DND-41 (cell line): ENCODE measurements at regions not wholly inside any gene's neighbourhood (a gene's known extent, or its start where the extent isn't known, plus 50 kb on each side); places are given as distances from the start of the nearest gene placed in this dataset.

Experiments used
- ATAC-seq: fragments of 200-7000 bp; cut with Tn5 transposase; 3 replicates; pipeline ENCODE4 v1.9.1; 2021; ENCODE audit warnings: low read depth; ENCODE audit not compliant: insufficient read depth
- DNase-seq: peaks from one replicate; pipeline ENCODE4 v3.0.0-alpha.2; 2020
- H2AFZ ChIP-seq: 2 replicates; pipeline ENCODE4 v1.6.0; 2012; ENCODE audit warnings: low read depth, low read length
- H3K27ac ChIP-seq: 2 replicates; pipeline ENCODE4 v1.5.1; 2012; ENCODE audit warnings: low read length, inconsistent platforms
- H3K27me3 ChIP-seq: fragments of 200-600 bp; sonication (generic); 2 replicates; pipeline ENCODE4 v1.6.0; 2012; ENCODE audit warnings: low read length, mild to moderate bottlenecking, inconsistent platforms; ENCODE audit not compliant: insufficient read depth, poor library complexity
- H3K36me3 ChIP-seq: 2 replicates; pipeline ENCODE4 v1.5.1; 2012; ENCODE audit warnings: low read length, inconsistent platforms; ENCODE audit not compliant: insufficient read depth
- H3K4me1 ChIP-seq: 2 replicates; pipeline ENCODE4 v1.5.1; 2012; ENCODE audit warnings: mild to moderate bottlenecking, low read length; ENCODE audit not compliant: insufficient read depth
- H3K4me2 ChIP-seq: 2 replicates; pipeline ENCODE4 v1.6.0; 2012; ENCODE audit warnings: mild to moderate bottlenecking, moderate library complexity, low read length, inconsistent platforms; ENCODE audit not compliant: insufficient read depth
- H3K4me3 ChIP-seq, 2 experiments: fragments of 200-600 bp in 1 of 2; shearing (Covaris generic) in 1 of 2; 2 replicates each; pipeline ENCODE4 v1.5.1; 2012 to 2016; ENCODE audit warnings: inconsistent platforms in 2 of 2, low read length in 2 of 2, mild to moderate bottlenecking in 2 of 2, low read depth in 1 of 2, moderate library complexity in 1 of 2
- H3K79me2 ChIP-seq: 2 replicates; pipeline ENCODE4 v1.6.0; 2012; ENCODE audit warnings: low read length, inconsistent platforms; ENCODE audit not compliant: insufficient read depth
- H3K9ac ChIP-seq: 2 replicates; pipeline ENCODE4 v1.6.0; 2012; ENCODE audit warnings: low read depth, mild to moderate bottlenecking, inconsistent platforms, low read length, moderate library complexity
- H3K9me3 ChIP-seq: 2 replicates; pipeline ENCODE4 v1.5.1; 2012; ENCODE audit warnings: low read length, moderate library complexity, mild to moderate bottlenecking, inconsistent platforms; ENCODE audit not compliant: insufficient read depth, severe bottlenecking
- H4K20me1 ChIP-seq: 2 replicates; pipeline ENCODE4 v1.6.0; 2012; ENCODE audit warnings: low read length; ENCODE audit not compliant: insufficient read depth
- CTCF ChIP-seq: IDR thresholded peaks from 2 replicates; pipeline ENCODE4 v1.5.1; 2012; ENCODE audit warnings: borderline replicate concordance, low read length, moderate library complexity, mild to moderate bottlenecking; ENCODE audit not compliant: poor library complexity, severe bottlenecking; ENCODE audit errors: extremely low read depth
- EZH2 ChIP-seq: IDR thresholded peaks from 3 replicates; pipeline ENCODE4 v1.6.1; 2012; ENCODE audit warnings: borderline replicate concordance, low read depth, mild to moderate bottlenecking, moderate library complexity, low read length, inconsistent platforms; ENCODE audit not compliant: severe bottlenecking

GRCh38 chr2:192448881-192449280 lies 254.1 kb upstream of the TMEFF2 start:
- H3K4me3 ChIP-seq = no peak overlapping the region
- H2AFZ ChIP-seq = no peak overlapping the region
- ATAC-seq (no peak), DNase-seq (no peak)
- no peaks in the 10 kb centered on the region for H3K79me2 ChIP-seq
- no peak overlapping the region for H3K9ac ChIP-seq
- no peaks in the 10 kb centered on the region for H3K9me3 ChIP-seq
- no peaks in the 10 kb centered on the region for H3K4me1 ChIP-seq
- TF ChIP-seq EZH2 = no peak
- TF ChIP-seq CTCF = no peak
- no peaks in the 10 kb centered on the region for H3K36me3 ChIP-seq
- H4K20me1 ChIP-seq = no peaks in the 10 kb centered on the region
- H3K27ac ChIP-seq = no peak overlapping the region
- no peak overlapping the region for H3K4me2 ChIP-seq
- no peaks in the 10 kb centered on the region for H3K27me3 ChIP-seq

GRCh38 chr2:192444286-192444838 lies 249.6 kb upstream of the TMEFF2 start:
- Histone ChIP-seq H3K4me1 (no peaks in the 10 kb centered on the region), H4K20me1 (no peaks in the 10 kb centered on the region), H3K36me3 (no peaks in the 10 kb centered on the region), H3K27ac (no peak overlapping the region), H3K4me2 (no peak overlapping the region), H3K27me3 (no peaks in the 10 kb centered on the region), H2AFZ (no peak overlapping the region), H3K4me3 (no peak overlapping the region), H3K9me3 (no peaks in the 10 kb centered on the region), H3K9ac (no peak overlapping the region), H3K79me2 (no peaks in the 10 kb centered on the region)
- DNase-seq = no peak
- no peak for ATAC-seq
- TF ChIP-seq CTCF (no peak), EZH2 (no peak)

- Histone ChIP-seq H3K9me3 (no peaks in the 10 kb centered on the region), H3K4me3 (no peak overlapping the region), H3K27me3 (no peaks in the 10 kb centered on the region), H4K20me1 (no peaks in the 10 kb centered on the region), H3K4me2 (no peak overlapping the region), H3K36me3 (no peaks in the 10 kb centered on the region), H3K4me1 (no peaks in the 10 kb centered on the region), H2AFZ (no peak overlapping the region), H3K9ac (no peak overlapping the region), H3K79me2 (no peaks in the 10 kb centered on the region), H3K27ac (no peak overlapping the region)
- ATAC-seq (no peak), DNase-seq (no peak)
- TF ChIP-seq EZH2 (no peak), CTCF (no peak)
These were observed 249.1 kb upstream of the TMEFF2 start for GRCh38 chr2:192443831-192444230.

- H3K36me3 ChIP-seq = no peaks in the 10 kb centered on the region
- H3K27ac ChIP-seq = no peak overlapping the region
- ATAC-seq = no peak
- H2AFZ ChIP-seq = no peak overlapping the region
- H3K4me3 ChIP-seq = no peak overlapping the region
- H4K20me1 ChIP-seq = no peaks in the 10 kb centered on the region
- no peak overlapping the region for H3K9ac ChIP-seq
- no peak overlapping the region for H3K4me2 ChIP-seq
- no peaks in the 10 kb centered on the region for H3K4me1 ChIP-seq
- H3K79me2 ChIP-seq = no peaks in the 10 kb centered on the region
- TF ChIP-seq EZH2 (no peak), CTCF (no peak)
- no peak for DNase-seq
- H3K27me3 ChIP-seq = no peaks in the 10 kb centered on the region
- H3K9me3 ChIP-seq = no peaks in the 10 kb centered on the region
These were observed 243.5 kb upstream of the TMEFF2 start for GRCh38 chr2:192438239-192438638.
